Duodenal mucosa (tissue), 2 donors: ENCODE measurements at regions not wholly inside any gene's neighbourhood (a gene's known extent, or its start where the extent isn't known, plus 50 kb on each side); places are given as distances from the start of the nearest gene placed in this dataset.

Source experiments
- H3K27ac ChIP-seq: one replicate; pipeline ENCODE4 v1.7.0; 2013; ENCODE audit warnings: low read depth, low read length
- H3K27me3 ChIP-seq, 2 donors: one replicate each; pipeline ENCODE4 v1.7.0; 2013; ENCODE audit warnings: low read length in 2 of 2, control low read depth in 1 of 2; ENCODE audit not compliant: insufficient read depth in 2 of 2, control insufficient read depth in 1 of 2
- H3K36me3 ChIP-seq, 2 donors: one replicate each; pipeline ENCODE4 v1.7.0; 2013; ENCODE audit warnings: low read length in 2 of 2, control low read depth in 1 of 2; ENCODE audit not compliant: insufficient read depth in 2 of 2, control insufficient read depth in 1 of 2
- H3K4me1 ChIP-seq, 2 donors: one replicate each; pipeline ENCODE4 v1.7.0; 2013; ENCODE audit warnings: low read length in 2 of 2, control low read depth in 1 of 2; ENCODE audit not compliant: insufficient read depth in 2 of 2, control insufficient read depth in 1 of 2
- H3K4me3 ChIP-seq, 2 donors: one replicate each; pipeline ENCODE4 v1.7.0; 2013; ENCODE audit warnings: low read length in 2 of 2, low read depth in 1 of 2
- H3K9ac ChIP-seq, 2 donors: one replicate each; pipeline ENCODE4 v1.7.0; 2013; ENCODE audit warnings: low read length in 2 of 2, low read depth in 1 of 2
- H3K9me3 ChIP-seq, 2 donors: one replicate each; pipeline ENCODE4 v1.7.0; 2013; ENCODE audit warnings: low read length in 2 of 2, control low read depth in 1 of 2; ENCODE audit not compliant: control insufficient read depth in 1 of 2

- H3K27ac ChIP-seq: no peak overlapping the region
- no peaks in the 10 kb centered on the region for H3K9me3 ChIP-seq
- H3K4me3 ChIP-seq: no peak overlapping the region
- no peak overlapping the region for H3K9ac ChIP-seq
- no peaks in the 10 kb centered on the region for H3K27me3 ChIP-seq
- H3K36me3 ChIP-seq: no peaks in the 10 kb centered on the region
- H3K4me1 ChIP-seq: peaks cover under 1 to 12% of the 10 kb centered on the region in 2 donors
Measured at GRCh38 chr1:58862728-58863385, 79.0 kb upstream of the JUN start.

GRCh38 chr1:58864654-58865053 is 80.8 kb upstream of the JUN start:
- H3K36me3 ChIP-seq: no peaks in the 10 kb centered on the region
- H3K4me1 ChIP-seq: no peaks in the 10 kb centered on the region

GRCh38 chr1:58866578-58866977 is 82.7 kb upstream of the JUN start:
- Histone ChIP-seq H3K27me3 (no peaks in the 10 kb centered on the region), H3K4me3 (no peak overlapping the region), H3K9ac (no peak overlapping the region), H3K9me3 (no peaks in the 10 kb centered on the region), H3K36me3 (no peaks in the 10 kb centered on the region), H3K27ac (no peak overlapping the region), H3K4me1 (peaks cover 4 to 7% of the 10 kb centered on the region in 2 donors)

More at GRCh38 chr1:58864654-58865053, 80.8 kb upstream of the JUN start:
- Histone ChIP-seq H3K4me3 (no peak overlapping the region), H3K9ac (no peak overlapping the region), H3K9me3 (no peaks in the 10 kb centered on the region), H3K27me3 (no peaks in the 10 kb centered on the region), H3K27ac (no peak overlapping the region)

- Histone ChIP-seq H3K9me3 (no peaks in the 10 kb centered on the region), H3K9ac (no peak overlapping the region), H3K36me3 (no peaks in the 10 kb centered on the region), H3K27ac (no peak overlapping the region), H3K4me3 (no peak overlapping the region), H3K4me1 (peaks cover 15 to 20% of the 10 kb centered on the region in 2 donors), H3K27me3 (no peaks in the 10 kb centered on the region)
Measured at GRCh38 chr1:58869638-58870297, 85.9 kb upstream of the JUN start.

DNA sequence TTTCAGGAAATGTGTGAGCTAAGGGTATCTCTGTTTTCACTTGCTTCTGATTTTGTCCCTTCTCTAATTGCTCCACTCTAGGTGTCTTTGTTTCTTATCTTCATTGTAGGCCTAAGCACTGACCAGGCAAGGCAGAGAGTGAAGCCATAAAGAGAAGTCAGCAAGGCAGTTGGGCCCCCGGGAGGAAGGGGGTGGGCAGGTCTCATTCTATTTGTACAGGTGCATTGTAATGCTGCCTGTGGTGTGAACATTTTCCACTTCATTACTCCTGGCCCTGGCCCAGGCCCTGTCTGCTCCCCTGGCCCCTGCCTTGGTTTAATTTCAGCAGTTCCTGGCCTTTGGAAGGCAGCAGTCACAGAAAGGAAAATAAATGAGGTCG is 86.4 kb upstream of the JUN start:
- Histone ChIP-seq H3K36me3 (no peaks in the 10 kb centered on the region), H3K27ac (no peak overlapping the region)

DNA sequence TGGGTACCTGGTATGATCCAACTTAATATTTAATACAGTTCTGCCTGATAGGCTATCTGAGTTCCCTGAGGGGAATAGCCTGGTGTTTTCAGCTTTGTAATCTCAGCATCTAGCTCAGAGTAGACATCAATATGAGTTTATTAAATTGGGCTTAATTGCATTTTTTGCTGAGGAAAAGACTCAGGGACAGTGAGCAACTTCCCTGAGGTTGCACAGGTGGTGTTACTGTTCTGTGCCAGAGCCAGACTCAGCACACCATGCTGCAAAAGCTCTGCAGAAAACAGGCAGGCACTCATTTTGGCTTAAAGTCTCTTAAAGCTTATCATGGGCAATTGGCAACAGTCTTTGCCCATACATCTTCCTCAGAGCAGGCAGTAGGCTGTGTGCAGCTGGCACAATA is 90.5 kb upstream of the JUN start:
- no peaks in the 10 kb centered on the region for H3K27me3 ChIP-seq
- no peaks in the 10 kb centered on the region for H3K9me3 ChIP-seq
- no peaks in the 10 kb centered on the region for H3K36me3 ChIP-seq
- no peak overlapping the region for H3K27ac ChIP-seq
- peak overlapping the region in 1 of 2 donors; percentile 26 for H3K4me3 ChIP-seq
- H3K4me1 ChIP-seq: peaks cover 23 to 30% of the 10 kb centered on the region in 2 donors
- no peak overlapping the region for H3K9ac ChIP-seq

More for the DNA sequence above, 86.4 kb upstream of the JUN start:
- peaks cover 20 to 25% of the 10 kb centered on the region in 2 donors for H3K4me1 ChIP-seq
- no peak overlapping the region for H3K4me3 ChIP-seq
- no peak overlapping the region for H3K9ac ChIP-seq
- H3K27me3 ChIP-seq: no peaks in the 10 kb centered on the region
- H3K9me3 ChIP-seq: no peaks in the 10 kb centered on the region

DNA sequence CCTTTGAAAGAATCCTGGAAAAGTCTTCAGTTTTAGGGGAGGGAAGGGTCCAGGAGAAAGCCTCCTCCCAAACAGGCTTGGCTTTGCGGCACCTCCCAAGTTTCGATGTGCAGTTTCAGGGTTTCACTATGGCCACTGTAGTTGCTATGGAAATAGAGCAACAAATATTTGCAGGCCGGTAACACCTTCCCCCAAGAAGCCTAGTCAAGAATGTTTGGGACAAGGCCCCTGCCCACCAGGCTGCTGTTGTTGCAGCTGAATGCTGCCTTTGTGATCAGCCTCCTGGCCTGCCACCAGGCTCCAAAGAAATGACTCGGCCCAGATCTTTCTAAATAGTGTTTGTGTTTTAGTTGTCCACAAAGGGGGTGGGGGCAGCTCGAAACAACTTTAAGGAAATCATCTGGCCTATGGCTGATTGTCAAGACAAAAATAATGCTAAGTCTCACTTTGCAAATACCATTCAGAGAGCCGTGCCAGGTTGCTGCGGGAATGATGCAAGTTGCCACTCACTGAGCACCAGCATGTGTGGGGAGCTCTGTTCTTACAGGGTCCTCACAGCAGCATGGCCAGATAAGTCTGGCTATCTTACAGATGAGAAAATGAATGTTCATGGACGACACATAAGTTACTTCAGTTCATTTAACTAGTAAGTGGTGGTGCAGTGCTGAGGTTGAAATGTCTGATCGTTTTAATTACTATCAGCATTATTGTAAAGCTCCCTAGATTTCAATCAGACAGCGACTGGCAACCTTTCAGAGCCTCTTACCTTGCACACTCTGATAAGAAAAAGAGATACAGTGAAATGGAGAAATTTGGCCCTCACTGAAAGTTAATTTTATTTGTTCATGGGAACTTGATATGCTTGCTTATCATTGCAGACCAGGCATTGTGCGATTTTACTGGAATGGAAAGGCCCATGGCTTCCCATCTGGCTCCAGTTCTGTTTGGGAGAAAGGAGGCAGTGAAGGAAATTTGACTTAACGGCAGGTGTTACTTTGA is 91.2 kb upstream of the JUN start:
- Histone ChIP-seq H3K9ac (peak overlapping the region; percentile 14 to 15), H3K9me3 (no peaks in the 10 kb centered on the region), H3K27ac (no peak overlapping the region), H3K4me3 (peak overlapping the region in 1 of 2 donors; percentile 26), H3K4me1 (peaks cover 23 to 29% of the 10 kb centered on the region in 2 donors), H3K36me3 (no peaks in the 10 kb centered on the region), H3K27me3 (no peaks in the 10 kb centered on the region)

- Histone ChIP-seq H3K9ac (no peak overlapping the region), H3K4me3 (no peak overlapping the region), H3K27ac (no peak overlapping the region), H3K4me1 (peaks cover 42 to 46% of the 10 kb centered on the region in 2 donors), H3K36me3 (no peaks in the 10 kb centered on the region), H3K9me3 (no peaks in the 10 kb centered on the region), H3K27me3 (no peaks in the 10 kb centered on the region)
Measured at GRCh38 chr1:58879464-58879863, 95.6 kb upstream of the JUN start.

DNA sequence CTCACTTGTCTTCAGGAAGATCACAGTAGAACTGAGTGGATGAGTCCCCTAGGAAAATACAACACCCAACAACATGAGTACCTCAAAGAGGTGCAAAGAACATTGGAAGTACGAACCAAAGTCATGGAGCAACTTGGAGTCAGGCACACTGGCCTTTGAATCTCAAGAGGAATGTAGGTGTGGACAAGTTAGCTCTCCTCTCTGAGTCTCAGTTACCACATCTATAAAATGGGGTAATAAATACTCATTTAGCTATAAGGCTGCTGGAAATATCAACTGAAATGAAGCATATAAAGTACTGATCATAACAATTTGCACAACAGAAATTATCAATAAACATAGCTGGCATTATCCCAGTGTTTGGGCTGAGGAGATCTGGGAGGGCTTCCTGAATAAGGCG is 96.7 kb upstream of the JUN start:
- H3K27me3 ChIP-seq: no peaks in the 10 kb centered on the region
- no peak overlapping the region for H3K27ac ChIP-seq
- H3K9ac ChIP-seq: no peak overlapping the region
- H3K36me3 ChIP-seq: no peaks in the 10 kb centered on the region
- no peak overlapping the region for H3K4me3 ChIP-seq
- peaks cover 42 to 46% of the 10 kb centered on the region in 2 donors for H3K4me1 ChIP-seq
- H3K9me3 ChIP-seq: no peaks in the 10 kb centered on the region
